ENCODE measurements at regions not wholly inside any gene's neighbourhood (a gene's known extent, or its start where the extent isn't known, plus 50 kb on each side); places are given as distances from the start of the nearest gene placed in this dataset.

- no peak for DNase-seq (ENCODE audit: extremely low read depth, low read depth)
- H3K4me3 ChIP-seq (replicated peaks; ENCODE audit: low read depth, low read length) = no peak overlapping the region
- TF ChIP-seq CTCF (IDR thresholded peaks at IDR 0.05; ENCODE audit: low read depth, low read length, missing control alignments) = no peak
Observed at GRCh38 chr10:78143576-78143975, 109.9 kb downstream of the RPS24 start.

GRCh38 chr10:78146200-78146599 is 112.5 kb downstream of the RPS24 start:
- no peak for TF ChIP-seq CTCF (IDR thresholded peaks at IDR 0.05; ENCODE audit: low read depth, low read length, missing control alignments)
- DNase-seq (ENCODE audit: extremely low read depth, low read depth) = no peak

DNA sequence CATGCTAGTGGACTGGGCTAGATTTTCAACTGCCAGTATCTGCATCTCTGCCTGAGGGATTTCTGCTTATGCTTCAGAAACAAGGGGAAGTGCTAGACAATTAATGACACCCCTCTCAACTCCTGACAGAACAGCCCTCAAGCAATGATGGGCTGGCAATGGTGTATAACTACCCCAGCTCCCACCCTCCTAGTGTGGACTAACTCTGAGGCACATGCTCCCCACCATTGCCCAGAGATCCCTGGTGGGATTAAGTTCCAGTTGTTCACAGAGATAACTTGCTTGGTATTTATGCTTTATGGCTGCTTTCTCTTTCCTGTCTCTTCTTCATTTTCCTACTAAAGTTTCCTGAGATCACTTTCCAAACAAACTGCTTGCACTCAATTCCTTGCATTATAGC is 113.5 kb downstream of the RPS24 start:
- no peak for DNase-seq (ENCODE audit: extremely low read depth, low read depth)
- TF ChIP-seq CTCF (IDR thresholded peaks at IDR 0.05; ENCODE audit: low read depth, low read length, missing control alignments) = no peak
- H3K4me3 ChIP-seq (replicated peaks; ENCODE audit: low read depth, low read length) = no peak overlapping the region

More at GRCh38 chr10:78146200-78146599, 112.5 kb downstream of the RPS24 start:
- no peak overlapping the region for H3K4me3 ChIP-seq (replicated peaks; ENCODE audit: low read depth, low read length)

DNA sequence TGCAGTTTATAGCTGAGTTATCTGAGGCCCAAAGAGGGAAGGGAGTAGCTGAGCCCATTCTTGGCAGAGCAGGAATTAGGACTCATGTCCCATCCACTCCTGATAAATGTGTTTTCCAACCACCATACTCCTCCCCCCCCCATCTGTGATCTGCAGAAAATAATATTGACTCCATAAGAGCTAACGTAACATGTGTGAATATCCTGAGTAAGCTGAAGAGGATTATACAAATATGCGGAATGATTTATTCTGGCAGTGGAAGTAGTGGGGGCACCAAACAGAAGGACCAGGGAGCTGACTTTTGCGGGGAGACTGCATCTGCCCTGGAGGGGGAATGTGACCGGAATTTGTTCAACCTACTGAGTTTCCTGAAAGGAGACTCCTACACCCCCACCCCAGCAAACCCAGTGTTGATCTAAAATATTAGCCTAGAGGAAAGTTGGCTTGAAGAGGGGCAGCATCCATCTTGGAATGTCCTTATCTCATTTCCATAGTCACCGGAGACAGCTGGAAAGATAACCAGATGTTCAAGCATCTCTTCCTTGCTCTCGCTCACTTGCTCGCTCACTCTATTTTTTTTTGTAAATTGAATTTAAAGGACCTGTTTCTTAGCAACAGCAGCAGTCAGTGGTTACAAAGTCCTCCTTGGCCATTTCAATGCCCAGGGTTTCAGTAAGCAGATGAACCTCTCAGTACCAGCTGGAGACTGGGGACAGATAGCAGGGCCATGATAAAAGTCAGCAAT is 114.7 kb downstream of the RPS24 start:
- TF ChIP-seq CTCF (IDR thresholded peaks at IDR 0.05; ENCODE audit: low read depth, low read length, missing control alignments) = no peak
- no peak for DNase-seq (ENCODE audit: extremely low read depth, low read depth)
- no peak overlapping the region for H3K4me3 ChIP-seq (replicated peaks; ENCODE audit: low read depth, low read length)

DNA sequence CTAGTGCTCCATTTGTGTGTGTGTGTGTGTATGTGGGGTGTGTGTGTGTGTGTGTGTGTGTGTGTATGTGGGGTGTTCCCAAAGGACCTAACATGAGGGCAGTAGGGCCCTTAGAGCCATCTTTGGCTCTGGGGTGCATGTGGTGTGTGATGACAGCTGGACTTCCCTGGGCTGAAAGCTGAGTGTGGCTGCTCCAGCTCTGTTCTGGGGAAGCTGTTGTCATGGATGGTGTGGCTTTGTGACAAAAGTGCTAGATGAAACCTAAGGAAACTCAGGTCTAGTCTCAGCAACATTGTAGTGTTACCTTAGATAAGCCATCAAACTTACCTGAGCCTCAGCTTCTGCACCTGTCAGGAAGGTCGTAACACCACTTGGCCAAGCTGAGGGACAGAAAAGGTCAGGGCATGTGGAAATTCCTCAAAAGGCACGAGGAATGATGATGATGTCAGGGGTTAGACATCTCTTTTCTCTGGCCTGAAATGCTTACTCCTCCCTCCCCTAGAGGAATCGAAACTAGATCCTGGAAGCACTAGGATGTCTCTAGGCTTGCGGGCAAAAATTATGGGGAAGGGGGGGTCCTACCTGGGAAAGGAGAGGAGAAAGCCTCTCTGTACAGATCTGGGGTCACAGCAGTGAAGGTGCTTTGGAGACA is 115.4 kb downstream of the RPS24 start:
- no peak overlapping the region for H3K4me3 ChIP-seq (replicated peaks; ENCODE audit: low read depth, low read length)
- TF ChIP-seq CTCF (IDR thresholded peaks at IDR 0.05; ENCODE audit: low read depth, low read length, missing control alignments) = no peak
- no peak for DNase-seq (ENCODE audit: extremely low read depth, low read depth)

- no peak for TF ChIP-seq CTCF (IDR thresholded peaks at IDR 0.05; ENCODE audit: low read depth, low read length, missing control alignments)
Observed at GRCh38 chr10:78150756-78151155, 117.1 kb downstream of the RPS24 start.

More at GRCh38 chr10:78150756-78151155, 117.1 kb downstream of the RPS24 start:
- no peak overlapping the region for H3K4me3 ChIP-seq (replicated peaks; ENCODE audit: low read depth, low read length)
- DNase-seq (ENCODE audit: extremely low read depth, low read depth) = no peak
